ENCODE measurements at regions not wholly inside any gene's neighbourhood (a gene's known extent, or its start where the extent isn't known, plus 50 kb on each side); places are given as distances from the start of the nearest gene placed in this dataset.

GRCh38 chr9:107931071-107931715 lies 441.6 kb upstream of the KLF4 start:
- DNase-seq = no peak

- DNase-seq = no peak
These were observed 439.9 kb upstream of the KLF4 start for GRCh38 chr9:107929443-107929842.

- DNase-seq = no peak
These were observed 439.3 kb upstream of the KLF4 start for GRCh38 chr9:107928701-107929371.

GRCh38 chr9:107927276-107927675 lies 437.7 kb upstream of the KLF4 start:
- no peak for DNase-seq

GRCh38 chr9:107925749-107926297 lies 436.3 kb upstream of the KLF4 start:
- no peak for DNase-seq

GRCh38 chr9:107922260-107922659 lies 432.7 kb upstream of the KLF4 start:
- no peak for DNase-seq

- no peak for DNase-seq
These were observed 429.7 kb upstream of the KLF4 start for GRCh38 chr9:107919263-107919662.

- no peak for DNase-seq
These were observed 429.2 kb upstream of the KLF4 start for GRCh38 chr9:107918749-107919148.

GRCh38 chr9:107914151-107914550 lies 424.6 kb upstream of the KLF4 start:
- DNase-seq = no peak

- DNase-seq = no peak
These were observed 418.1 kb upstream of the KLF4 start for GRCh38 chr9:107907715-107908114.

- no peak for DNase-seq
These were observed 417.7 kb upstream of the KLF4 start for GRCh38 chr9:107907255-107907654.

- no peak for DNase-seq
These were observed 416.5 kb upstream of the KLF4 start for GRCh38 chr9:107906074-107906473.

GRCh38 chr9:107905308-107906020 lies 415.9 kb upstream of the KLF4 start:
- DNase-seq = no peak

GRCh38 chr9:107899961-107900330 lies 410.4 kb upstream of the KLF4 start:
- no peak for DNase-seq

GRCh38 chr9:107898761-107899160 lies 409.2 kb upstream of the KLF4 start:
- DNase-seq = no peak

GRCh38 chr9:107896544-107896943 lies 407.0 kb upstream of the KLF4 start:
- no peak for DNase-seq

- DNase-seq = no peak
These were observed 406.0 kb upstream of the KLF4 start for GRCh38 chr9:107895501-107896001.

- DNase-seq = no peak
These were observed 405.1 kb upstream of the KLF4 start for GRCh38 chr9:107894572-107895261.

GRCh38 chr9:107890921-107891465 lies 401.4 kb upstream of the KLF4 start:
- DNase-seq = no peak

GRCh38 chr9:107888773-107889227 lies 399.2 kb upstream of the KLF4 start:
- no peak for DNase-seq

- DNase-seq = no peak
These were observed 397.3 kb upstream of the KLF4 start for GRCh38 chr9:107886826-107887225.

- DNase-seq = no peak
These were observed 394.0 kb upstream of the KLF4 start for GRCh38 chr9:107883496-107884124.

Measured in activated CD4-positive, alpha-beta T cell treated with anti-CD3 and anti-CD28 coated beads, Interleukin-10, Interleukin-2, amounts not matched to agents 100 ng/mL and 50 ng/mL, durations not matched to agents 16 hours and 8 hours (primary cell).